Kidney capillary endothelial cell (primary cell): ENCODE measurements at regions not wholly inside any gene's neighbourhood (a gene's known extent, or its start where the extent isn't known, plus 50 kb on each side); places are given as distances from the start of the nearest gene placed in this dataset.

Experiments
- DNase-seq: peaks from one replicate; pipeline ENCODE4 v3.0.0-alpha.2; 2018; ENCODE audit warnings: low spot score

DNA sequence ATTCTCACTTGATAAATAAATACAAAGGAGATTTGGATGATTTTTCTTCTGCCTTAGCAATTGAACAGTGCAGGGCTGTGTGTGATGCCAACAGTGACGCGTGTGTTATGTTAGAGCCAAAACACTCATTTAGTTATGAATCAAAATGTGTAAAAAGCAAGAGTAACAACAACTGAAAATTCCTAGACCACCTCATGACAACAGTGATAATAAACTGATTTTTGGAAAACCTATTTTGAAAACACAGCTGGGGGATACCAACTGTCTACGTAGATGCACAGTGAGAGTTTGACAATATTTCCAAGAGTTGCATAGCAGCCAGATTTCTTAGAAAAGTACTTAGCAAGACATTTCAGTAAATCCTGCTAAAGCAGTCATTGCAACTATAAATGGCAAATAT is 323.9 kb downstream of the GALR1 start:
- DNase-seq, result no peak

DNA sequence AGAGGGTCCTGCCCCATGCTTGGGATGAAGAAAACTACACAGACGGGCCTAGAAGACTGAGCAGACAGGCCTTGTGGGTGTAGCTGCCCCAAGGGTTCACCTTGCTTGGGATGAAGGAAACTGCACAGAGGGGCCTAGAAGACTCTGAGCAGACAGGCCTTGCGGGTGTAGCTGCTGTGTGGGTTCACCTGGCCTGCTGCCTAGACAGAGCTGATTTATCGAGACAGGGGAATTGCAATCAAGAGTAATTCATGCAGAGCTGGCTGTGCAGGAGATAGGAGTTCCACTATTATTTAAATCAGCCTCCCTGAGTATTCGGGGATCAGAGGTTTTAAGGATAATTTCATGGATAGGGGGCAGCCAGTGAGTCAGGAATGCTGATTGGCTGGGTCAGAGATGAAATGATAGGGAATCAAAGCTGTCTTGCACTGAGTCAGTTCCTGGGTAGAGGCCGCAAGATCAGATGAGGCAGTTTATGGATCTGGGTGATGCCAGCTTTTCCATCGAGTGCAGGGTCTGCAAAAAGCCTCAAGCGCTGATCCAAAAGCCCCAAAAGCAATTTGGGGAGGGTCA is 341.4 kb downstream of the GALR1 start:
- DNase-seq, result no peak

DNA sequence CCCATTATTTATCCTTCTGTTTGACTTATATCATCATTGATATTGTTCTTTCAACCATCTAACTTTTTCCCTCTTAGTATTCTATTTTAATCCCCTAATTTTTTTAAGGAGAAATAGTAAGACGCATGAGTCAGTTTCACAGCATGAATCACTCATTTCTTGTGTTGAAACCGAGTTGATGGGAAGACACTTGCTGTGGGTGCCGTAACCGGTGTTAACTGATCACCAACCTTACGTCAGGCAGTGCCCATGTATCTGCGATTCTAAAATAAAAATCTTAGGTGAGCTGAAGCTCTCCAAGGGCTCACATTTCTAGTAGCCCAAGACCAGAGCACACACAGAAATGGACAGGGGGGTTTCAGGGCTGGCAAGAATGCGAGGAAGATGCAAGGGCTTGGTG is 348.1 kb downstream of the GALR1 start:
- DNase-seq, result no peak

DNA sequence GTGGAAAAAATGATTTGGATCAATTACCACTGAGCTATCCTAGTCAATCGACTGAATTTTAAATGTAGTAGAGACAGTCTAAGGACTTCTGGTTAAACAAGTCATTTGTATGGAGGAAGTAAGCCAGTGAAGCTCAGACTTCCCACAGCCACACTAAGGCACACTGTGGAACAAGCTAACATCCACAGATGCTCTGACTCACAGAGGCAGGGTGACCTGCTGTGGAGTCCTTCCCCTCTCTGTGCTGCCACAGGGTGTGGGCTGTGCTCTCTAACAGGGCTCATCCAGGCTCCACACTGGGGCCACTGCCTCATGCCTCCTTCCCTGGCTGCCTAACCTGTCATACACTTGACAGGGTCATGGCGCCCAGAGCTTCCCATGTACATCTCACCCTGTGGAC is 351.0 kb downstream of the GALR1 start:
- DNase-seq, result no peak

DNA sequence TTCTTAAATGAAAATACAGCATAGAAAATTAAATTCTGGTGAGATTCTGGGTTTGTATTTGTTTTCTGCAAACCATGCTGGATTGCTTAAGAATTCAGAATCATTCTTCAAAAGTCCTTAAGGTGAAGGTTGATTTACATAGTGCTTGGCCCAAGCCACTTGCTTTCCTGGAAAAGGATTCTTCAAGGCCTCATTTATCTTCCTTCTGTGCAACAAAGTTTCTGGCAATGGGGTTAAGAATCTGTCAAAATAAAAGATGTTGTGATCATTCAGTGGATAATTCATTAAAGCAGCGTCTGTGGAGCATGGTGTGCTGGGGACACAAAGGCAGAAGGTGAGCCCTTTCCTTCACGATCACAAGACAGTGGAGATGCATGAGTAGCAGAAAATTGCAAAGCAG is 351.9 kb downstream of the GALR1 start:
- DNase-seq, result no peak

DNA sequence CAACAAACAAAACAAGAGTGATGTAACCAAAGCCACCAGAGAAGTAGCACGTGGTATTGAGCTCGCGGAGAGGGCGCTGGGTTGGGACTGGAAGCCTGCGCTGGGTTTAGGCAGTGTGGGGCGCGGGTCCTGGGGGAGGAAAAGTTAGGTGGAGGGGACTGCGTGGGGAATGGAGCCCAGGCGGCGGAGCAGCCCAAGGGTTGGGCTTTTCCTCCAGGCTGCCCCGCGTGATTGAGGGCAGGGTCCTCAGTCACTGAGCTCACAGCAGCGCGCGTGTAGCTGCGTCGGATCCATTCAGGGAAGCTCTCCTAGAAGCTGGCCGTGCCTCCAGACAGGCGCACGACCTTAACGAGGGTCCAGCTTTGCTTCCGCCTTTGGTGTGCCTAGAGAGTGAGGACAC is 357.4 kb downstream of the GALR1 start:
- no peak for DNase-seq

DNA sequence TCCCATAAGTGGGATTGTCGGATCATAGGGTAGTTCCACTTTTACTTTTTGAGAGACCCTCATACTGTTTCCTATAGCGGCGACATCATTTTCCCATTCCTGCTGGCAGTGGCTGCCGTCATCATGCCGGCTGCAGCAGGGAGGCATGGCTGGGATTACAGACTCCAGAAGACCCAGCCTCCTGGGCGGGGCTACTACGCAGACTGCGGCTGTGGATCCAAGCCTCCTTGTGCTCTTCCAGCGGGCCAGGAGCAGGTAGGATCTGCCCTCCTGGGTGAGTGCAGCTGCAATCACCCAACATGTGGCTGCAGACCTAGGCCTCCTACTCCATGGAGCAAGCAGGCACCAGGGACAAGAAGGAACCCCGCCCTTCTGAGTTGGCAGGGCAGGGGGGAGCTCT is 359.2 kb downstream of the GALR1 start:
- no peak for DNase-seq

DNA sequence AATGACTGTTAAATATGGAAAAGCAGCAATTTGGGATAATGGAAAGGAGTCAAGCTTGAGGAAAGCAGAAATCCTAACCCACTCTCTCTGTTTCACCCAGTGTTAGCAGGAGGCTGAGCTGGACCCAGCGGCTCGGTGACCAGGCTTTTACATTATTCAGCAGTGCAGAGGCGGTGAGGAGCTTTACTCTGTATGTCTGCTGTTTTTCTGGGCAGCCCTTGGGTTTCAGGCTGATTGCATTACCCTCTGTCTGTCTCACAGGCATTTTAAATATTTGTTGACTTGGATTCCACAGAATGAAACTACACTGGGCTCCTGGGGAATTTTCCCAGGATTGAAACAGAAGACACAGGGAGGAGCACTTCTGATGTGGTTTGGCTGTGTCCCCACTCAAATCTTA is 368.0 kb downstream of the GALR1 start:
- DNase-seq, result no peak

DNA sequence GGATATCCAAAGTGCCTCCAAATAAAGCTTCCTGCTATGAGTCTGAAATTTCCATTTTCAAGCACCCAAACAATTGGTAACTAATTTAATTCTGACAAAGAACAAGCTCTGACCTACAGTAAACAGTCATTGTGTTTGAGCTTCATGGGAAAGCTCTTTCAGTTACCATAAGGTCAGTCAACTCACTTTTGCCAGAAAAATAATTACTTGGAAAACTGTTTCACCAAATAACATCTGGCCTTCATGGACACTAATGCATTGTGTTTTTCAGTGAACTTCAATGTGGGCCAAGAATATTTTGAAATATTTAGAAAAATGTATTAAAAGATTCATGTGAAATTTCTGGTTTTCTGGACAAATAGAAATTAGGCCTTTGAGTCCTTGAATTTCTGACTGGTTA is 369.9 kb downstream of the GALR1 start:
- no peak for DNase-seq

DNA sequence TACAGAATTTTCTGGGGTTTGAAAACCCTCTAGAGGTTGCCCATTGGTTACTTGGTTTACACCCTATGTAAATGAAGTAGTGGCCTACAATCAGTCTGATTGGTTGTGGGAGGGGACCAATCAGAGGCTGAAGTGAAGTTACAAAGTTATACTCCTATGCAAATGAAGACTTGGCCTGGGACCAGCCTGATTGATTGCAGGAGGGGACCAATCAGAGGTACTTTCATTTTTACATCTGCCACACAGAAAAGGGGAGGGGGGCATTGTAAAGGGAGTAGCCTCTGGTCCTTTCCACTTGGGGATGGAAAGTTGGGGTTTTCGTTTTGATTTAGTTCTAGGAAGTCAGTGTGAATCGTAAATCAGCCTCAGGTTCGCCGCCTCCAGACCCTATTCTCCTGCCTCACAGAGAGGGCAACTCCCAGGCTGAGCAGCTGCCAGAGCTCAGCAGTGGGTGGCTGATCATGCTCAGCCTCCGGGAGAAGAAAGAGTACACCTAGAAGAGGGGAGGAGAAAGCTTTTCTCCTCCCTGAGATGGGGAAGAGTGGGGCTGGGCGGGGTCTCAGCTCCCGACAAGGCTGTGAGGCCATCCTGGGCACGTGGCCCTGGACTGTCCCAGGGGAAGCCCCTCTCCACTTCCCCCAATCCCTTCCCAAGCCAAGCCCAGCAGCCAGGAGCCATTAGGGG is 372.5 kb downstream of the GALR1 start:
- no peak for DNase-seq

DNA sequence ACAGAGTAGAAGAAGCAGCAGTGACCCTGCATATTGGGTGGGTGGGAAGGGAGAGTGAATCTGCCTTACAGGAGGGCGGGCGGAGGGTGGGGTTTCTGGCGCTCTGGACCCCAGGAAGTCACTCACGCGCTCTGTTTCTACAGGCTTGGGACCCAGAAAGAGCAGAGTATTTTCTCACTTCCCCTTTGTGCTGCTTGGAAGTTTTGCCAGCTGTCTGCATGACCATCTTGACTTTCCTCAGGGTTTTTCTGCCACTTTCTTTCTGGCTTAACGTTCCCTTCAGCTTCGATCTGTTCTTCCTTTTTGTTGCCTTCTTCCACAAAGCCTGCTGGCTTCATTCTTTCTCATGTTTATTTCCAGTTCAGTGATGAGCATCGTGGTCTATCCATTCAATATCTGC is 383.1 kb downstream of the GALR1 start:
- no peak for DNase-seq

DNA sequence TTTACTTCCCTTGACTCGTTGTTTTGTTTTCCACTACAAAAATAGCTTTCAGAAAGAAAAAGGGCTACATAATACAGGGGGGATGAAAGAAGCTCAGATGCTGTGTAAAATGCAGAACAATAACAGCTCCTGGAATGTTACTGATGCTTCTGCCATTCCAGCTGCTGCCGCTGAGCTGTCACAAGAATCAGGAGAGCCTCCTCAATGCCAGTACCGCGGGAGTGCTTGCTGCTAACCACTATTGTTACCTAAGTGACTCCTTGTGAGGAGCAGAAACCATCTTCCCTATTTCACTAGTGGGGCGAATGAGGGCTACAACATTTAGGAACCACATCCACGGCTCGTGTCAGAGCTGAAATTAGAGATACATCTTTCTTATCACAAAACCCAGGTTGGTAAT is 384.8 kb downstream of the GALR1 start:
- no peak for DNase-seq

DNA sequence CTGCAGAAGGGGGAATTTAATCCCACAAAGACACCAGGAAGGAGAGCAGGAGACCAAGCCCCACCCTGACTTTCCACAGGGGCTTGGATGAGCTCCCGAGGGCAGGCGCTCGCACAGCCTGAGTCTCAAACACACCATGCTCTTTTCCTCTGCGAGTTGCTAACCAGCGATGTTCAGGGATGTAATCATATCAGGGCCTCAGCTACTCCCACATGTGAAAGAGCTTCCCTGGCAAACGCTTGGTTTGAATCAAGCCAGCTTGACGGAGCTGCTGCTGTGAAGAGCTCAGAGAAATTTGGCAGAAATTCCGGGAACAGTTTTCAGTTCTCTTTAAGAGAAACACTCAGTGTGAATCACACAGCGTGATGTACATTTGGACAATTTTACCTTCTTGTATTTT is 385.8 kb downstream of the GALR1 start:
- no peak for DNase-seq

DNA sequence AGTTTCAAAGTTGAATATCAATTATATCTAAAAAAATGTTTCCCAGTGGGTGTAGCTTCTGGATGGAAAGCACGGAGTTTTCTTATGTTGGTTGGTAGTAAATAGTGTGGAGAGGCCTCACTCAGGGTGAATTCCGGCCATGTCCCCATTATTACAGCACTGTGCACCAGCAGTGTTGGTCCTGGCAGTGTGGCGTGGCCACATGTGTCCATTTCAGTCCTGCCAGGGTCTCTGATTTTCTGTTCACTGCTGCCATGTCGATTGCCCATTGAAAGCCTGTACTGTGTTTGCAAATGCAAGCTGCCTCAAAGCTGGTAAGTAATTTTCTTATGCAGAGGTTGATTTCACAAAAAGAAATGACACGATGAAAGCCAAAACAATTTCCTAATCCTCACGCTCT is 386.2 kb downstream of the GALR1 start:
- no peak for DNase-seq

DNA sequence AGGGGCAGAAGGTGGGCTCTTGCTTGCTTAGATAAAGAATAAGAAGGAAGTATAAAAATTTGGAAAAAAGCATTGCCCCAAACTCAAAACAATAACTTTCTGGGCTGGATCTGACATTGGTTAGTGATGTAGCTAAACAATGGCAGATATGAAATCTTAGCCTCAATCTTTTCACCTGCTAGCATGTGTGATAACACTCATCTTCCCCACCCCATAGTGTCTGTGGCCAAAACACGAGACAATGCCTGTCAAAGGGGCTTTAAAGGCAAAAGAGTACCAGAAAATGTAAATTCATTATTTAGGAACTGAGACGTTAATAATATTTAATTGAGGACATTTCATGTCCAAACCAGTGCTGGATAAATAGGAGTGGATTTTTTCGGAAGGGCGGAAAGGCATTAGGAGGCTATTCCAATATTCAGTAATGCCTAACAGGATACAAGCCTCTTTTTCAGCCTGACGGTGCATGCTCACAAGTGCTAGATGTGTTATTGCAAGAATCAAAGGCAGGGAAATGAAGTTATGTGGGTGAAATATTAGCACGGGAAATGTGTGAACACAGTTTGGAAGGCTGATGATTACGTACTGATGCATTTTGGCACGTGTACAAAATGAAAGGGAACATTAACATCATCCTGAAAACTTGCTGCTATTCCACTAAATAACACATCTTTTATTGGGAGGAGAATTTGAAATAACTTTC is 395.7 kb downstream of the GALR1 start:
- no peak for DNase-seq

DNA sequence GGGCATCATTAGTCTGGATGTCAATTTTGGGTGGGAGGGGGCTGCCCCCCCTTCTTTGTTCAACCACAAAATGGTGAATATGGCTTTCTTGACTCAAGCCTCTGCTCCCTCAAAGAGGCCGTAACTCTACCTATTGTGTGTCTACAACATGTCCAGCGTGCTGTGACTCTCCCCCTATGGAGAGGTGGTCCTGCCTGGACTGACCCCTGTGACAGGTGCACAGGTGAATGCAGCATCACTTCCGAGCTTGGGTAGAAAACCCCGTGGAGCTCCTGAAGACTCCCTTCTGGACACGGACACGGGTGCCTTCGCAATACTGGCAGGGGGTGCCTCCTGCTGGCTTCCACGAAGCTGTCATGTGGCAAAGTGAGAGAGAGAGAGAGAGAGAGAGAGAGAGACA is 397.8 kb downstream of the GALR1 start:
- DNase-seq, result no peak

DNA sequence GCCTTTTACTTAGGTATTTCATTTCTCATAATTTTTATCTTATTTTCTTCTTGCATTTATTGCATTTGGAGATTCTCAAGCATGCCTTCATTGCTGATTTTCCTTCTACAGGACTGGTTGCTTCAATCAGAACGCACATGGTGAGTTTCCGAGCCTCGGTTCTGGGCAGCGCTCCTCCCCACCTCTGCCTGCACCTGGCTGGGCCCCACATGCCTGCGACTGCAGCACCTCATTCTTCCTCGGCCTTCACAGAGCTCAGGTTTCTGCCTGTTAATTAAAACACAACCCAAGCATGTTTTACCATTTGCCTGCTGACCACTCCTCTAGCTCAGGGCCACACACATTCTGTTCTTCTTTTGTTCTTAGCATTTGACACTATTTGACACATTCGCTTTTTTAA is 398.8 kb downstream of the GALR1 start:
- no peak for DNase-seq

DNA sequence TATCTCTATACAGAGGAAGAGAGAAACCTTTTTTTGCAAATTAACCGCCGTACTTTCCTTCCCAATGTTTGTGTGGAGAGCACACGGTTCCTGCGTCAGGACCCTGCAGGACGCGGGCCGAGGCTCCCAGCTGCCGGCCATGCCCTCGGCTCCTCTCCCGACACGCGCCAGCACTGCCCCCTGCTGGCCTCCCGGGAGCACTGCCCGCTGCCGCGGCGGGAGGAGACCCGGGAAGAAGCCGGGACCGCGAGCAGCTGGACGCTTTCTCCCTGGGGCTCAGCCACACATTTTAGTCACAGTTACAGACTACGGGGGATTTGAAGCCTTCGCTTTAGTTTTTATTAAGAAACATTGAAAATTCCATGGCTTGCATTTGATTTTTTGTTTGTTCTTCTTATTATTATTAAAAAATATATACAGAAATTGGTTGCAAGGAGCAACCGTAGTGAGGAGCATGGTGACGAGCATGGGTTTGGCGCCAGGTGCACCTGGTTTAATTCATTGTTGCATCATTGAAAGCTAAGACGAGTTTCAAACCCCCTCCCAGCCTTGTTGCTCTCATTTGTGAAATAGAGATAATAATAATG is 401.2 kb downstream of the GALR1 start:
- peak; percentile 59 for DNase-seq

DNA sequence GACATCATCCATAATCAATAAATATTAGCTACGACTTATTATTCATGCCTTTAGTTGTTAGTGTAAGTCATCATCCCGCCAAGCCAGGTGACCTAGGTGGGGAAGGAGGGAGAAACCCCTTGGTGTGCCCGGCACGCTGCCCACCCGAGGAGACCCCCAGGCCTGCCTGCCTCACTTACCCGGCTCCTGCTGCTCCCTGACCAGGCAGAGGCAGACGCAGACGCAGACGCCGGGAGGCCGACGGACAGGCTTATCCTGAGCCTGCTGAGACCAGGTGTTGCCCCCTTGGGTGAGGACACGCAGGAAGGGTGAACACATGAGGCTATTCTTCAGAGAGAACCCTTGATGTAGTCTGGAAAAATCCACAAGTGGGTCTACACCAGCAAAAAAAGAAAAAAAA is 401.8 kb downstream of the GALR1 start:
- DNase-seq, result no peak

DNA sequence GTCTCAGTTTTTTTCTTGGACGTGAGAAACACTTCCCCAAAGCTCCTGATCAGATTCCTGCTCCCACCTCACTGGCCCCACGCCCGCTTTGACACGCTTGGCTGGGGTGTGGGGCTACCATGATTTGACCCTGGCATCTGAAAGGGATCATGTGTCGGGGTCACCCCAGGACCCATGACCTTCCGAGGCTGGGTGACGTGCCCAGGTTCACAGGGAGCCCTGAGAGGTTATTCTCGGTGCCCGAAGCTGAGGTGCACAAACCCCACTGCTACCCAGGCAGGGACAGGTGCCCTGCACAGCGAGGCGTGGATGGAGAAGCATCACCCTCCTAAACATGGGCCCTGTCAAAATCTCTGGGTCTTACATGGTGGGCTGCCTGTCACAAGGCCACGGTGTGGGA is 404.1 kb downstream of the GALR1 start:
- DNase-seq, result no peak

DNA sequence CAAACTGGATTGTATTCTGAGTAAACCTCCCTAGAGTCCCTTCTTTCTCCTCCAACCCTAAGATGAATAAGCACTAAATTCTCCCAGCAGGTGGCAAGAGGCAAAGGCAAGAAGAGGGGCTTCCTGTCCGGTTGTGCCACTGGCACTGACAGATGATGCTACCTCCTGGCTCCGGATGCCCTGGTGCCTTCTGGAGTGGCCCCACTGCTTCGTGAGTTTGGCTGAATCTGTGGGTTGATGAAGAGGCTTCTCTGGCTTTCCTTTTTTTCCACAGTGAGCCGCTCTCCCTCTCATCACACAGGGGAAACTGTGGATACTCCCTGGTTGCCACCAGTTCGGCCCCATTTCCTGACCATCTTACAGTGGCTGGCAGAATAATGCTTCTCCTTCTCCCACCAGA is 404.7 kb downstream of the GALR1 start:
- no peak for DNase-seq

DNA sequence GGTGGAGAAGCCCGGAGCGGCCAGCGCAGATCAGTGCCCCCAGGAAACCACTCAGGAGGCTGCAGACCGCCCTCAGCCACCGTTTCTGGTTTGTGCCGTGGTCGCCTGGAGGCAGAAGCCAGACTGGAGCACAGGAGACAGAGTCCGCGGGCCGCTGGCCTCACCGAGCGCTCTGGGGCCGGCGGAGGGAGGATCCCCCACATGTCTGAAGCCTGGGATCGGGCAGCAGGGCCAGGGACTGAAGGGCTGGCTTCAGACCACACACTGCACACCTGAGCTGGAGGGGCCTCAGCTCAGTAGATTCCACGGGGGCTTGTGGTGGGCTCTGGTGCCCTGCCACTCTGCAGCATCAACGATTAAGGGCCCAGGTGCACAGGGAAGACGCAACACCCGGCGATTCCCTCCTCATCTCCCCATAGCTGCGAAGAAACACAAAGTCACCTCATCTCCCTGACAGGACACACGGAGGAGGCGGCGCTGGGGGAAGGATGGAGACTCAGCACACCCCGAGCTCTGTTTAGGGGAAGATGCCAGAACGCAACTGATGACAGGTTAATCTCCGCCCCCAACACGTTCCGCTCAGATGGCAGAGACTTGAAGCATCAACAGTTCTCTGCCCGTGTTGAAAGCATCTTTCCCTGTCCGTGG is 408.1 kb downstream of the GALR1 start:
- DNase-seq, result no peak

DNA sequence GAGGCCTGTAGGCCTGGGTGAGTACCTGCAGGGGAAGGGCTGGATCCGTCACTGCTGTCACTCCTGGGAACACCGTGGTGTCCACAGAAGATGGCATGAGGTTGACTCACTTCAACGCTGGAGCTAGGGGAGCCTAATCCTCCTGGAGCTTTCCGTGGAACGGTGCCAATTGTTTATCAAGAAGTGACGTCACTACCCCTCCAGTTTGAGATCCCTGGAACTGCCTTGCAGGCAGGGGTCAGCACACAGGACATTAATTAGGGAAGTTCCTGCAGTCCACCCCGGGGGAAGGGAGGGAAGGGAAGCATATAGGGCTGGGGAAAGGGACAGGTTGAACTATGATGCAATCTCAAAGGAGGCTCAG is 408.6 kb downstream of the GALR1 start:
- no peak for DNase-seq
